ENCODE measurements at regions not wholly inside any gene's neighbourhood (a gene's known extent, or its start where the extent isn't known, plus 50 kb on each side); places are given as distances from the start of the nearest gene placed in this dataset.

DNA sequence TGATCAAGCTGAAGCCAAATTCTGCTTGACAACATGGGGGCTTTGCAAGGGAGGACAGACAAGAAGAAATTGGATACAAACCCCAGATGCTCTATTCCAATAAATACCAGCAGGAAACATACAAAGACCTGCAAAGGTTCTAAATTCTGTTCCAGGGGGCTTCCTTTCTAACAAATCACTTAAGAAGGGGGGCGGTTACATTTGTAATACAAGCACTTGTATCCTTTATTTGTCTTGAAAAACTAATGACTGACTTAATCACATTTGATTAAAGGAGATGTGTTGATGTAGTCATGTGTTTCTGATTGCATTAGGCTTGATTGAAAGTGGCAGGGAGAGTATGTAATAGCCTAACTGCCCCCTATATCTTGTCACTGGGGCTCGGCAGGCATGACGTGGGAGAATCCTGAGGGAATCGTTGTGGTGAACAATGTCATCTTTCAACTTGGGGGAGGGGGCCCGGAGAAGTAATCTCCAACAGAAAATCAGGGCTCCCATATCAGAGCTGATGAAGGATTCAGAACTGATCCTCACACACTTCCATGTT, 361.7 kb downstream of the INSC start:
- Histone ChIP-seq H3K9me3 (no peaks in the 10 kb centered on the region), H3K36me3 (no peaks in the 10 kb centered on the region), H3K4me1 (no peaks in the 10 kb centered on the region), H3K4me3 (no peak overlapping the region), H3K27me3 (replicated peaks in 1 of 7) (no peaks in the 10 kb centered on the region), H3K27ac (no peak overlapping the region)
- WGBS, 5 donors = 70 to 83% (median 74%) methylated on average over 5 of the region's 5 CpGs
- intact Hi-C loops (cut with DNase I; ENCODE audit: low total_unique reads) = no loop called here
- no peak for DNase-seq
- TF ChIP-seq, protein P1, sequence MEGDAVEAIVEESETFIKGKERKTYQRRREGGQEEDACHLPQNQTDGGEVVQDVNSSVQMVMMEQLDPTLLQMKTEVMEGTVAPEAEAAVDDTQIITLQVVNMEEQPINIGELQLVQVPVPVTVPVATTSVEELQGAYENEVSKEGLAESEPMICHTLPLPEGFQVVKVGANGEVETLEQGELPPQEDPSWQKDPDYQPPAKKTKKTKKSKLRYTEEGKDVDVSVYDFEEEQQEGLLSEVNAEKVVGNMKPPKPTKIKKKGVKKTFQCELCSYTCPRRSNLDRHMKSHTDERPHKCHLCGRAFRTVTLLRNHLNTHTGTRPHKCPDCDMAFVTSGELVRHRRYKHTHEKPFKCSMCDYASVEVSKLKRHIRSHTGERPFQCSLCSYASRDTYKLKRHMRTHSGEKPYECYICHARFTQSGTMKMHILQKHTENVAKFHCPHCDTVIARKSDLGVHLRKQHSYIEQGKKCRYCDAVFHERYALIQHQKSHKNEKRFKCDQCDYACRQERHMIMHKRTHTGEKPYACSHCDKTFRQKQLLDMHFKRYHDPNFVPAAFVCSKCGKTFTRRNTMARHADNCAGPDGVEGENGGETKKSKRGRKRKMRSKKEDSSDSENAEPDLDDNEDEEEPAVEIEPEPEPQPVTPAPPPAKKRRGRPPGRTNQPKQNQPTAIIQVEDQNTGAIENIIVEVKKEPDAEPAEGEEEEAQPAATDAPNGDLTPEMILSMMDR (IDR thresholded peaks at IDR 0.05 in 8 of 11, conservative IDR thresholded peaks at IDR 0.05 in 3 of 11) = no peak
- TF ChIP-seq POLR2A (IDR thresholded peaks at IDR 0.05) (no peak), POLR2AphosphoS5 (IDR thresholded peaks at IDR 0.05) (no peak)

GRCh38 chr11:15481871-15482270, 367.1 kb downstream of the INSC start:
- no peak overlapping the region for H3K4me3 ChIP-seq
- intact Hi-C loops (cut with DNase I; ENCODE audit: low total_unique reads) = no loop called here
- no peaks in the 10 kb centered on the region for H3K4me1 ChIP-seq
- no peaks in the 10 kb centered on the region for H3K9me3 ChIP-seq
- no peaks in the 10 kb centered on the region for H3K36me3 ChIP-seq
- TF ChIP-seq, protein P1 (IDR thresholded peaks at IDR 0.05 in 8 of 11, conservative IDR thresholded peaks at IDR 0.05 in 3 of 11) = no peak
- TF ChIP-seq POLR2A (IDR thresholded peaks at IDR 0.05) (no peak), POLR2AphosphoS5 (IDR thresholded peaks at IDR 0.05) (no peak)
- 71 to 79% (median 75%) methylated on average over 2 of the region's 2 CpGs for WGBS, 5 donors
- H3K27ac ChIP-seq = no peak overlapping the region
- DNase-seq = no peak
- H3K27me3 ChIP-seq (replicated peaks in 1 of 7) = no peaks in the 10 kb centered on the region

GRCh38 chr11:15483205-15483604, 368.5 kb downstream of the INSC start:
- Histone ChIP-seq H3K36me3 (no peaks in the 10 kb centered on the region), H3K4me3 (no peak overlapping the region), H3K4me1 (no peaks in the 10 kb centered on the region), H3K9me3 (no peaks in the 10 kb centered on the region), H3K27me3 (replicated peaks in 1 of 7) (no peaks in the 10 kb centered on the region), H3K27ac (no peak overlapping the region)
- no peak for DNase-seq
- intact Hi-C loops (cut with DNase I; ENCODE audit: low total_unique reads) = no loop called here
- TF ChIP-seq POLR2AphosphoS5 (IDR thresholded peaks at IDR 0.05) = no peak
- TF ChIP-seq, protein P1 (IDR thresholded peaks at IDR 0.05 in 8 of 11, conservative IDR thresholded peaks at IDR 0.05 in 3 of 11) = no peak
- TF ChIP-seq POLR2A (IDR thresholded peaks at IDR 0.05) = no peak
- 19 to 48% (median 28%) methylated on average over 1 of the region's 1 CpG for WGBS, 5 donors

GRCh38 chr11:15484398-15484797, 369.7 kb downstream of the INSC start:
- Histone ChIP-seq H3K4me1 (no peaks in the 10 kb centered on the region), H3K27me3 (replicated peaks in 1 of 7) (no peaks in the 10 kb centered on the region), H3K9me3 (no peaks in the 10 kb centered on the region), H3K36me3 (no peaks in the 10 kb centered on the region), H3K27ac (no peak overlapping the region), H3K4me3 (no peak overlapping the region)
- 55 to 60% (median 56%) methylated on average over 2 of the region's 2 CpGs for WGBS, 5 donors
- TF ChIP-seq POLR2A (IDR thresholded peaks at IDR 0.05) (no peak), POLR2AphosphoS5 (IDR thresholded peaks at IDR 0.05) (no peak)
- TF ChIP-seq, protein P1 (IDR thresholded peaks at IDR 0.05 in 8 of 11, conservative IDR thresholded peaks at IDR 0.05 in 3 of 11) = no peak
- no peak for DNase-seq
- intact Hi-C loops (cut with DNase I; ENCODE audit: low total_unique reads) = no loop called here
